MG63 (cell line): ENCODE measurements at regions not wholly inside any gene's neighbourhood (a gene's known extent, or its start where the extent isn't known, plus 50 kb on each side); places are given as distances from the start of the nearest gene placed in this dataset.

ENCODE experiments used
- DNase-seq: peaks from one replicate; pipeline ENCODE4 v3.0.0-alpha.2; 2020
- H3K27me3 ChIP-seq: fragments of 250-450 bp; sonication (Bioruptor Pico); 2 replicates; pipeline ENCODE4 v1.5.1; 2020; ENCODE audit warnings: mild to moderate bottlenecking, moderate library complexity
- H3K36me3 ChIP-seq: fragments of 250-450 bp; sonication (Bioruptor Pico); 2 replicates; pipeline ENCODE4 v1.5.1; 2020; ENCODE audit warnings: mild to moderate bottlenecking, moderate library complexity
- H3K4me3 ChIP-seq: fragments of 250-450 bp; sonication (Bioruptor Pico); 2 replicates; pipeline ENCODE4 v1.5.1; 2020; ENCODE audit warnings: mild to moderate bottlenecking, moderate library complexity
- H3K9me3 ChIP-seq: fragments of 250-450 bp; sonication (Bioruptor Pico); 2 replicates; pipeline ENCODE4 v1.5.1; 2020; ENCODE audit warnings: mild to moderate bottlenecking, moderate library complexity

DNA sequence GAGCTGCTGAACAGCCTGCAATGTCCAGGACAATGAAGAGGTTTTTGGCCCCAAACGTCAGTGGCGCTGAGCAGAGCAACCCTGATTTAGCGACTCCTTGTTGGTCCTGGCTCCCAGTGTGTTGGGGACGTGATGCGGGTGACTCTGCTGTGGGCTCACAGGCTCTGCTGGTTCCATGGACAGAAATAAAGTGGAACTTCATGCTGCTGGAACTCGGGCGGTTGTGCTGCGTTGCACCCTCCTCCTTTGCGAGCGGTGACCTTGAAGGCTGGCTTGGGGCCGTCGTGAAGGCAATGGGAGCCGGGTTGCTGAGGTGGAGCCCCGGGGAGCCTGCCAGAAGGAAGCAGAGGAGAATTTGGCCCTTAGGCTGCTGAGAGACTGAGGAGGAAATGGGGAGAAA, 122.6 kb upstream of the C1orf174 start:
- Histone ChIP-seq H3K27me3 (no peaks in the 10 kb centered on the region), H3K9me3 (no peaks in the 10 kb centered on the region), H3K36me3 (no peaks in the 10 kb centered on the region), H3K4me3 (no peak overlapping the region)
- no peak for DNase-seq

- H3K27me3 ChIP-seq, result no peaks in the 10 kb centered on the region
- H3K4me3 ChIP-seq, result no peak overlapping the region
- no peaks in the 10 kb centered on the region for H3K9me3 ChIP-seq
- H3K36me3 ChIP-seq, result no peaks in the 10 kb centered on the region
- no peak for DNase-seq
Observed at GRCh38 chr1:4023678-4024077, 123.6 kb upstream of the C1orf174 start.

- Histone ChIP-seq H3K27me3 (no peaks in the 10 kb centered on the region; the same call in 1 of the 2 replicates), H3K4me3 (no peak overlapping the region), H3K36me3 (no peaks in the 10 kb centered on the region), H3K9me3 (no peaks in the 10 kb centered on the region)
- DNase-seq, result no peak
Observed at GRCh38 chr1:4024811-4025210, 124.7 kb upstream of the C1orf174 start.

- DNase-seq, result no peak
- Histone ChIP-seq H3K4me3 (no peak overlapping the region), H3K27me3 (no peaks in the 10 kb centered on the region; the same call in 1 of the 2 replicates), H3K9me3 (peaks cover under 1% of the 10 kb centered on the region; the same call in 1 of the 2 replicates), H3K36me3 (no peaks in the 10 kb centered on the region)
Observed at GRCh38 chr1:4025752-4026151, 125.7 kb upstream of the C1orf174 start.

- Histone ChIP-seq H3K9me3 (peaks cover 5% of the 10 kb centered on the region; the same call in 1 of the 2 replicates), H3K36me3 (no peaks in the 10 kb centered on the region), H3K27me3 (peaks cover 3% of the 10 kb centered on the region; the same call in 1 of the 2 replicates), H3K4me3 (no peak overlapping the region)
- DNase-seq, result no peak
Observed at GRCh38 chr1:4027008-4027407, 126.9 kb upstream of the C1orf174 start.

- no peaks in the 10 kb centered on the region for H3K36me3 ChIP-seq
- H3K9me3 ChIP-seq, result peaks cover 5% of the 10 kb centered on the region; the same call in 1 of the 2 replicates
- DNase-seq, result no peak
- H3K27me3 ChIP-seq, result peaks cover 3% of the 10 kb centered on the region; the same call in 1 of the 2 replicates
- no peak overlapping the region for H3K4me3 ChIP-seq
Observed at GRCh38 chr1:4027492-4028138, 127.5 kb upstream of the C1orf174 start.

- DNase-seq, result no peak
- Histone ChIP-seq H3K4me3 (no peak overlapping the region), H3K9me3 (peaks cover 5% of the 10 kb centered on the region; the same call in 1 of the 2 replicates), H3K27me3 (peaks cover 3% of the 10 kb centered on the region; the same call in 1 of the 2 replicates), H3K36me3 (no peaks in the 10 kb centered on the region)
Observed at GRCh38 chr1:4028139-4028501, 128.0 kb upstream of the C1orf174 start.

GRCh38 chr1:4029376-4029775, 129.3 kb upstream of the C1orf174 start:
- H3K9me3 ChIP-seq, result peaks cover 5% of the 10 kb centered on the region; the same call in 1 of the 2 replicates
- DNase-seq, result no peak
- peaks cover 3% of the 10 kb centered on the region; the same call in 1 of the 2 replicates for H3K27me3 ChIP-seq
- H3K4me3 ChIP-seq, result no peak overlapping the region
- H3K36me3 ChIP-seq, result no peaks in the 10 kb centered on the region

- H3K9me3 ChIP-seq, result peaks cover 5% of the 10 kb centered on the region; the same call in 1 of the 2 replicates
- no peaks in the 10 kb centered on the region for H3K36me3 ChIP-seq
- no peak overlapping the region for H3K4me3 ChIP-seq
- peaks cover 3% of the 10 kb centered on the region; the same call in 1 of the 2 replicates for H3K27me3 ChIP-seq
- no peak for DNase-seq
Observed at GRCh38 chr1:4032571-4032970, 132.5 kb upstream of the C1orf174 start.

GRCh38 chr1:4033129-4033676, 133.1 kb upstream of the C1orf174 start:
- Histone ChIP-seq H3K27me3 (peaks cover 3% of the 10 kb centered on the region; the same call in 1 of the 2 replicates), H3K4me3 (no peak overlapping the region), H3K9me3 (peaks cover 5% of the 10 kb centered on the region; the same call in 1 of the 2 replicates), H3K36me3 (no peaks in the 10 kb centered on the region)
- peak; percentile 45 for DNase-seq

DNA sequence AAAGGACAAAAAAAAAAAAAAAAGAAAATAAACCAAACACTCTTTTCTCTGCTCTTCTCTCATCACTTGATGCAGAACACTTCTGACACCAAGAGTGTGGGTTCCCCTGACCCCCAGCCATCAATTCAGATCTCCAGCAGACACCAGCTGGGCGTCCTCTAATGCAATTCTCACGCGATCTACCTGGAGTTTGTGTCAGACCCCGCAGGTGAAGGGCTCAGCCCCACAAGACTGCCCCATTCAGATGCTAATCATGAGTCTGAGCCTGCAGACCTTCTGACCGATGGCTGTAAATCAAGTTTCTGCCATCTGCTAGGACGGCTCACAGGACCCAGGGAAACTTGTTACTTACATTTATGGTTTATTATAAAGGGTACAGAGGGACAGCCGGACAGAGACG, 133.6 kb upstream of the C1orf174 start:
- Histone ChIP-seq H3K27me3 (peaks cover 3% of the 10 kb centered on the region; the same call in 1 of the 2 replicates), H3K36me3 (no peaks in the 10 kb centered on the region), H3K4me3 (no peak overlapping the region), H3K9me3 (peaks cover 5% of the 10 kb centered on the region; the same call in 1 of the 2 replicates)
- no peak for DNase-seq

GRCh38 chr1:4034318-4034887, 134.3 kb upstream of the C1orf174 start:
- Histone ChIP-seq H3K27me3 (peaks cover 3% of the 10 kb centered on the region; the same call in 1 of the 2 replicates), H3K9me3 (peaks cover 5% of the 10 kb centered on the region; the same call in 1 of the 2 replicates), H3K36me3 (no peaks in the 10 kb centered on the region), H3K4me3 (no peak overlapping the region)
- DNase-seq, result no peak

GRCh38 chr1:4044967-4045366, 144.9 kb upstream of the C1orf174 start:
- Histone ChIP-seq H3K4me3 (no peak overlapping the region), H3K27me3 (no peaks in the 10 kb centered on the region), H3K36me3 (no peaks in the 10 kb centered on the region), H3K9me3 (no peaks in the 10 kb centered on the region)
- no peak for DNase-seq

DNA sequence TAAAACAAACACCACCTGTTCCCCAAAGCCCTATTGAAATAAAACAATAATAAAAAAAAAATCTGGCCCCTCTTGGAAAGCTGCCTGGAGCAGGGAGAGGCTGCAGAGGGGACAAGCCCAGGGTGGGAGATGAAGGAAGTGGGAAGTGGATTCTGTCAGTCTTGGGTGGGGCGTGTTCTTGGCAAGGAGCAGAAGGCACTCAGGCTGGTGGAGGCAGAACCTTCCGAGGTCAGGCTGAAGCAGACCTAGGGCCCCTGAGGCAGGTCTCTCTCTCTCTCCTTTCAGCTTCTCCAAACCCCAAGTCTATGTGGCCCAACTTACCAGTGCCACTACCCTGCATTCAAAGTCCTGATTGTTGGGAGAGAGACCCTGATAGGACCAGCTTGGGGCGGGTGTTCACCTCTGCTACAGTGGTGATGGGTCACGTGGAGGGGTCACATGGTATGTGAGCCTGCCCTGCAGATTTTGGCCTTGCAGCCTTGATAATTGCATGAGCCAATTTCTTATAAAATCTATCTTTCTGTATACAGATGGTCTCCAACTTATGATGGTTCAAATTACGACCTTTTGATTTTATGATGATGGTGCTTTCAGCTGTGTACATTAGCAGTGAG, 145.4 kb upstream of the C1orf174 start:
- Histone ChIP-seq H3K4me3 (no peak overlapping the region), H3K9me3 (no peaks in the 10 kb centered on the region), H3K36me3 (no peaks in the 10 kb centered on the region), H3K27me3 (no peaks in the 10 kb centered on the region)
- no peak for DNase-seq

GRCh38 chr1:4046836-4047461, 146.9 kb upstream of the C1orf174 start:
- H3K4me3 ChIP-seq, result no peak overlapping the region
- no peak for DNase-seq
- no peaks in the 10 kb centered on the region for H3K9me3 ChIP-seq
- no peaks in the 10 kb centered on the region for H3K36me3 ChIP-seq
- H3K27me3 ChIP-seq, result no peaks in the 10 kb centered on the region

DNA sequence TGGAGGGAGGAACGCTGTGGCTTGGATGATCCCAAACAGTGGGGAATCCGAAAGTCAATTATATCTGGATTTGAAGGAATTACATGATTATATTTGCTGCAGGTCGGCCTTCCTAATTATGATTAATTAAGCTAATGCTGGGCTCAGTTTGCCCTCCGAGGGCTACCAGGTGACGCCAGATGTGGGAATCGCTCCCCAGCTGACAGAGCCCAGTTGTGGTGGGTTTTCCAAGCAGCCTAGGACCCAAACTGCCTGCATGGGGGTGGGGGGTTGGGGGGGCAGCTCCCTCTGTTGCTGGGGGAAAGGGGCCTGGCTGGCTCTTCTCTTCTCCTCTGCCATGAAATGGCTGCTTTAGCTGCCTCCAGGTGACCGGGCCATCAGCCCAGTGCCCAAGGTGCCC, 147.6 kb upstream of the C1orf174 start:
- DNase-seq, result no peak
- Histone ChIP-seq H3K27me3 (no peaks in the 10 kb centered on the region), H3K9me3 (no peaks in the 10 kb centered on the region), H3K4me3 (no peak overlapping the region), H3K36me3 (no peaks in the 10 kb centered on the region)

GRCh38 chr1:4048076-4048475, 148.0 kb upstream of the C1orf174 start:
- Histone ChIP-seq H3K9me3 (no peaks in the 10 kb centered on the region), H3K4me3 (no peak overlapping the region), H3K36me3 (no peaks in the 10 kb centered on the region), H3K27me3 (no peaks in the 10 kb centered on the region)
- no peak for DNase-seq
